H9 (cell line): ENCODE measurements at regions not wholly inside any gene's neighbourhood (a gene's known extent, or its start where the extent isn't known, plus 50 kb on each side); places are given as distances from the start of the nearest gene placed in this dataset.

Source experiments
- DNase-seq: peaks from one replicate; pipeline ENCODE4 v3.0.0-alpha.2; 2017
- H2AFZ ChIP-seq: one replicate; pipeline ENCODE4 v1.6.1; 2013; ENCODE audit warnings: mild to moderate bottlenecking, low read length, control low read depth, moderate library complexity
- H2AK5ac ChIP-seq: 2 replicates; pipeline ENCODE4 v1.6.1; 2013; ENCODE audit warnings: low read length, control low read depth, mixed read lengths; ENCODE audit not compliant: insufficient read length
- H2BK120ac ChIP-seq: one replicate; pipeline ENCODE4 v1.6.1; 2013; ENCODE audit warnings: low read depth, mild to moderate bottlenecking, low read length, control low read depth, inconsistent platforms; ENCODE audit not compliant: poor library complexity, severe bottlenecking
- H2BK12ac ChIP-seq: 2 replicates; pipeline ENCODE4 v1.6.1; 2013; ENCODE audit warnings: low read length, control low read depth, mixed read lengths, low read depth; ENCODE audit not compliant: insufficient read length
- H2BK15ac ChIP-seq: 2 replicates; pipeline ENCODE4 v1.6.1; 2013; ENCODE audit warnings: low read depth, low read length, control low read depth
- H2BK20ac ChIP-seq: one replicate; pipeline ENCODE4 v1.6.1; 2013; ENCODE audit warnings: low read depth, mild to moderate bottlenecking, low read length, control low read depth, inconsistent platforms; ENCODE audit not compliant: poor library complexity, severe bottlenecking
- H2BK5ac ChIP-seq: 2 replicates; pipeline ENCODE4 v1.6.1; 2013; ENCODE audit warnings: low read length, control low read depth, mixed read lengths; ENCODE audit not compliant: insufficient read length
- H3K14ac ChIP-seq: 2 replicates; pipeline ENCODE4 v1.6.1; 2013; ENCODE audit warnings: low read length, control low read depth; ENCODE audit not compliant: insufficient read depth
- H3K18ac ChIP-seq: 2 replicates; pipeline ENCODE4 v1.6.1; 2013; ENCODE audit warnings: low read depth, mild to moderate bottlenecking, mixed read lengths, low read length, control low read depth; ENCODE audit not compliant: insufficient read length
- H3K23ac ChIP-seq: 2 replicates; pipeline ENCODE4 v1.6.1; 2013; ENCODE audit warnings: low read length, control low read depth, mixed read lengths, low read depth; ENCODE audit not compliant: insufficient read length
- H3K23me2 ChIP-seq: 2 replicates; pipeline ENCODE4 v1.6.1; 2013; ENCODE audit warnings: low read depth, mild to moderate bottlenecking, mixed read lengths, low read length, control low read depth; ENCODE audit not compliant: insufficient read length, poor library complexity, severe bottlenecking
- H3K27ac ChIP-seq: 2 replicates; pipeline ENCODE4 v1.5.1; 2013; ENCODE audit warnings: low read length, control low read depth, mixed read lengths, low read depth; ENCODE audit not compliant: insufficient read length
- H3K27me3 ChIP-seq: 2 replicates; pipeline ENCODE4 v1.6.1; 2013; ENCODE audit warnings: low read length, control low read depth, inconsistent platforms; ENCODE audit not compliant: insufficient read depth
- H3K4ac ChIP-seq: 2 replicates; pipeline ENCODE4 v1.6.1; 2013; ENCODE audit warnings: low read depth, mild to moderate bottlenecking, control low read depth, inconsistent platforms, low read length, moderate library complexity
- H3K4me1 ChIP-seq: 2 replicates; pipeline ENCODE4 v1.6.1; 2013; ENCODE audit warnings: low read length, control low read depth, inconsistent platforms; ENCODE audit not compliant: insufficient read depth
- H3K4me2 ChIP-seq: 2 replicates; pipeline ENCODE4 v1.6.1; 2013; ENCODE audit warnings: low read length, control low read depth, mixed read lengths; ENCODE audit not compliant: insufficient read length, insufficient read depth
- H3K56ac ChIP-seq: 2 replicates; pipeline ENCODE4 v1.6.1; 2013; ENCODE audit warnings: low read depth, mild to moderate bottlenecking, mixed read lengths, low read length, control low read depth; ENCODE audit not compliant: insufficient read length
- H3K79me1 ChIP-seq: 2 replicates; pipeline ENCODE4 v1.6.1; 2013; ENCODE audit warnings: low read depth, mild to moderate bottlenecking, moderate library complexity, low read length, control low read depth, inconsistent platforms; ENCODE audit not compliant: insufficient read depth, poor library complexity, severe bottlenecking
- H3K79me2 ChIP-seq: 2 replicates; pipeline ENCODE4 v1.6.1; 2013; ENCODE audit warnings: low read length, control low read depth, inconsistent platforms; ENCODE audit not compliant: insufficient read depth
- H3K9ac ChIP-seq: 2 replicates; pipeline ENCODE4 v1.6.1; 2013; ENCODE audit warnings: low read length, control low read depth, mixed read lengths; ENCODE audit not compliant: insufficient read length; ENCODE audit errors: extremely low read depth
- H3K9me3 ChIP-seq: one replicate; pipeline ENCODE4 v1.6.1; 2013; ENCODE audit warnings: low read depth, low read length, inconsistent platforms; ENCODE audit not compliant: control insufficient read depth
- H3T11ph ChIP-seq: one replicate; pipeline ENCODE4 v1.6.1; 2013; ENCODE audit warnings: mild to moderate bottlenecking, low read length, control low read depth, inconsistent platforms
- H4K20me1 ChIP-seq: one replicate; pipeline ENCODE4 v1.6.1; 2013; ENCODE audit not compliant: control insufficient read depth, insufficient read length, insufficient read depth
- H4K5ac ChIP-seq: 2 replicates; pipeline ENCODE4 v1.6.1; 2013; ENCODE audit warnings: low read depth, mild to moderate bottlenecking, mixed read lengths, low read length, control low read depth; ENCODE audit not compliant: insufficient read length
- H4K8ac ChIP-seq: replicated peaks from 2 replicates; pipeline ENCODE4 v1.6.1; 2013; ENCODE audit warnings: low read length, control low read depth, mixed read lengths, low read depth; ENCODE audit not compliant: insufficient read length
- H4K91ac ChIP-seq: 2 replicates; pipeline ENCODE4 v1.6.1; 2013; ENCODE audit warnings: low read depth, mild to moderate bottlenecking, moderate library complexity, mixed read lengths, low read length, control low read depth; ENCODE audit not compliant: insufficient read length
- H3K27ac Mint-ChIP-seq, 3 experiments: 2 replicates in 2 of 3; 3 replicates in 1 of 3; pipeline ENCODE4 v1.8.0; 2020 to 2021; ENCODE audit warnings: mixed read lengths in 3 of 3, mild to moderate bottlenecking in 1 of 3, moderate library complexity in 1 of 3
- H3K27me3 Mint-ChIP-seq: 2 replicates; pipeline ENCODE4 v1.8.0; 2021; ENCODE audit warnings: low read depth, mild to moderate bottlenecking, moderate library complexity, mixed read lengths
- H3K36me3 Mint-ChIP-seq, 3 experiments: 2 replicates in 2 of 3; 3 replicates in 1 of 3; pipeline ENCODE4 v1.8.0; 2020 to 2021; ENCODE audit warnings: low read depth in 3 of 3, mixed read lengths in 3 of 3; ENCODE audit not compliant: insufficient read depth in 1 of 3
- H3K4me1 Mint-ChIP-seq, 2 experiments: 2 replicates each; pipeline ENCODE4 v1.8.0; 2020; ENCODE audit warnings: mixed read lengths in 2 of 2
- H3K4me3 Mint-ChIP-seq, 2 experiments: 2 replicates in 1 of 2; 3 replicates in 1 of 2; pipeline ENCODE4 v1.8.0; 2020 to 2021; ENCODE audit warnings: mild to moderate bottlenecking in 2 of 2, mixed read lengths in 2 of 2, moderate library complexity in 1 of 2
- H3K9me3 Mint-ChIP-seq, 2 experiments: 2 replicates in 1 of 2; 3 replicates in 1 of 2; pipeline ENCODE4 v1.8.0; 2020; ENCODE audit warnings: mild to moderate bottlenecking in 2 of 2, mixed read lengths in 2 of 2, moderate library complexity in 1 of 2
- WGBS: extraction: QIAGEN DNeasy Blood & Tissue Kit; methylation state at CpG from one replicate; pipeline ENCODE4 v1.1.7; 2013; ENCODE audit warnings: missing lambda C conversion rate, low lambda C conversion rate, mixed read lengths; ENCODE audit not compliant: insufficient read length; ENCODE audit errors: extremely low coverage; 5-methylcytosine and 5-hydroxymethylcytosine counted together
- TF ChIP-seq, protein P1 (sequence below): fragments of 200-600 bp; sonication (generic); conservative IDR thresholded peaks from 3 replicates; pipeline ENCODE4 v1.8.0; 2021; ENCODE audit warnings: antibody characterized with exemption, mild to moderate bottlenecking

DNA sequence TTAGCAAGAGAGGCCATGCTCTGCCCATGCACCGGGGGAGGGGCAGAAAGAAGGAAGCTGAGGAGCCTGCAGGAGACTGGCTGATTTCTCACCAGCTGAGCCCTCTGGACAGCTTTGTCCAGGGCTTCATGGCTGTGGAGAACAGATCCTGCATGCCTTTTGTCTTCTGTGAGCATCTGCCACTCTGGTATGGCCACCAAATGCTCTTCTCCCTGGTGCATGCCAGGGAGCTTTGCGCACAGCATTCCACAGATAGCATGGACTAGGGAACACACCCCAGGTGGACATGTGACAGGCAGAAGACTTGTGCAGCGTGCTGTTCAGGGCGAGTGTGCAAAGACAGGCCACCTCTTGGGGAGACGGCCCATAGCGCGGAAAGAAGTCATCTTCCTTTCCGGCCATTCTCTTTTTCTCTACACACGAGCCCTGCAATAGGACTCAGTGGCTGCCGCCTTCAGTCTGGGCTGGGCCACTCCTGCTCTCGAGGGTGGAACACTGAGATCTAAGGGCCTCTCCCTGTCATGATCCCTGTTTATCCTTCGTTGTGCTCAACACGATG, 56.7 kb downstream of the GADD45G start:
- H3K14ac ChIP-seq: no peak overlapping the region
- H3K27me3 ChIP-seq: no peaks in the 10 kb centered on the region; the same call in 1 of the 2 replicates
- Mint-ChIP-seq H3K27ac (peak overlapping the region; percentile 26 to 89 (median 82); a peak in 5 of 7 replicates), H3K4me3 (no peak overlapping the region), H3K4me1 (peaks cover 45 to 57% of the 10 kb centered on the region in 2 experiments), H3K9me3 (no peaks in the 10 kb centered on the region), H3K36me3 (peaks cover 0 to 2% (median 0%) of the 10 kb centered on the region in 3 experiments; a peak in 2 of 7 replicates), H3K27me3 (peaks cover 13% of the 10 kb centered on the region)
- no peak overlapping the region for H2BK20ac ChIP-seq
- no peak overlapping the region for H3K23ac ChIP-seq
- H2AFZ ChIP-seq: no peak overlapping the region
- no peak overlapping the region for H2BK120ac ChIP-seq
- H3K79me1 ChIP-seq: no peaks in the 10 kb centered on the region
- no peak overlapping the region for H2AK5ac ChIP-seq
- H3K23me2 ChIP-seq: no peaks in the 10 kb centered on the region
- no peaks in the 10 kb centered on the region for H4K20me1 ChIP-seq
- no peak overlapping the region for H4K5ac ChIP-seq
- H4K8ac ChIP-seq: no peak overlapping the region
- no peak overlapping the region for H3K18ac ChIP-seq
- H3K4me2 ChIP-seq: no peak overlapping the region
- H2BK5ac ChIP-seq: no peak overlapping the region
- H3K4ac ChIP-seq: no peak overlapping the region
- H2BK15ac ChIP-seq: no peak overlapping the region
- TF ChIP-seq, protein P1, sequence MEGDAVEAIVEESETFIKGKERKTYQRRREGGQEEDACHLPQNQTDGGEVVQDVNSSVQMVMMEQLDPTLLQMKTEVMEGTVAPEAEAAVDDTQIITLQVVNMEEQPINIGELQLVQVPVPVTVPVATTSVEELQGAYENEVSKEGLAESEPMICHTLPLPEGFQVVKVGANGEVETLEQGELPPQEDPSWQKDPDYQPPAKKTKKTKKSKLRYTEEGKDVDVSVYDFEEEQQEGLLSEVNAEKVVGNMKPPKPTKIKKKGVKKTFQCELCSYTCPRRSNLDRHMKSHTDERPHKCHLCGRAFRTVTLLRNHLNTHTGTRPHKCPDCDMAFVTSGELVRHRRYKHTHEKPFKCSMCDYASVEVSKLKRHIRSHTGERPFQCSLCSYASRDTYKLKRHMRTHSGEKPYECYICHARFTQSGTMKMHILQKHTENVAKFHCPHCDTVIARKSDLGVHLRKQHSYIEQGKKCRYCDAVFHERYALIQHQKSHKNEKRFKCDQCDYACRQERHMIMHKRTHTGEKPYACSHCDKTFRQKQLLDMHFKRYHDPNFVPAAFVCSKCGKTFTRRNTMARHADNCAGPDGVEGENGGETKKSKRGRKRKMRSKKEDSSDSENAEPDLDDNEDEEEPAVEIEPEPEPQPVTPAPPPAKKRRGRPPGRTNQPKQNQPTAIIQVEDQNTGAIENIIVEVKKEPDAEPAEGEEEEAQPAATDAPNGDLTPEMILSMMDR: no peak
- WGBS: no CpG with 5 or more reads among the region's 13 CpGs
- no peak overlapping the region for H2BK12ac ChIP-seq
- H3K4me1 ChIP-seq: peaks cover 13% of the 10 kb centered on the region; the same call in 1 of the 2 replicates
- H3K79me2 ChIP-seq: no peaks in the 10 kb centered on the region
- DNase-seq: no peak
- no peak overlapping the region for H3K27ac ChIP-seq
- no peak overlapping the region for H4K91ac ChIP-seq
- H3T11ph ChIP-seq: no peak overlapping the region
- H3K56ac ChIP-seq: no peak overlapping the region
- no peaks in the 10 kb centered on the region for H3K9me3 ChIP-seq
- H3K9ac ChIP-seq: no peak overlapping the region
